IPS-NIHi7 (cell line): ENCODE measurements at regions not wholly inside any gene's neighbourhood (a gene's known extent, or its start where the extent isn't known, plus 50 kb on each side); places are given as distances from the start of the nearest gene placed in this dataset.

Experiments used
- DNase-seq: peaks from one replicate; pipeline ENCODE4 v3.0.0; 2012; ENCODE audit warnings: mixed read lengths; ENCODE audit errors: extremely low spot score

GRCh38 chr6:12422848-12423247 lies 132.7 kb downstream of the EDN1 start:
- DNase-seq, result no peak

GRCh38 chr6:12423832-12424231 lies 133.7 kb downstream of the EDN1 start:
- no peak for DNase-seq

- DNase-seq, result no peak
Observed at GRCh38 chr6:12426121-12426520, 136.0 kb downstream of the EDN1 start.

DNA sequence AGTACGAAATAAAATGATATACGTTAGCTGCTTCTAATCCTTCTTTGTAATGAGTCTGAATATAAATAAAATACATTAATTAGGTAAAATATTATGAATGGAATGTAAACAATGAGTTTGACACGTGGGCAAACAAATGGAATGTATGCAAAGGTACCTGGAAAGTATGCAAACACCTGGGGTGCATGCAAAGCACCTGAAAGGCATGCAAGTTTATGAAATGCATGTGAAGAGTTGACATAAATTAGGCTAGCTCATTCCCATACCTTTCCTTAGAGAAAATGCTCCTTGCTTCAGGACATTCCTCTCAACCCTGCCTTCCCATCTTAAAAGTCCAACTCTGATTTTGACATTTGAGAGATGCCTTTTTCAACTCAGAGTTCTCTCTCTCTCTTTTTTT lies 140.9 kb downstream of the EDN1 start:
- DNase-seq, result no peak

DNA sequence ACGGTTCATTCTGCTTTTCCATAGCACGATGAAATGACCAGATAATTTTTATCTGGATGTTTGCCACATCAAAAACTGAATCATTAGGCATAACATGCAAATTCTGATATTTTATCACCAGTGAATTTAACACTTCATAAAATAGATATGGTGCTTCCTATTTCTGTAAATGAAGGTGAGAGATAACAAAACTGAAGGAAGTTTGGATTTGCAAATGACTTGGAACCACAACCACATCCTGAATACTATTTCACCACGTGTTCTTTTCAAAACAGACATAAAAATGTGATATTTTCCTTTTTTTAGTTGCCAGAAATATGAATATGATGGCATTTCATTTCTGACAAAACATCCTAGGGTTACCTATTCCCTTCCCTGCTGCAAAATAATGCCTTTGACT lies 146.1 kb downstream of the EDN1 start:
- DNase-seq, result no peak

DNA sequence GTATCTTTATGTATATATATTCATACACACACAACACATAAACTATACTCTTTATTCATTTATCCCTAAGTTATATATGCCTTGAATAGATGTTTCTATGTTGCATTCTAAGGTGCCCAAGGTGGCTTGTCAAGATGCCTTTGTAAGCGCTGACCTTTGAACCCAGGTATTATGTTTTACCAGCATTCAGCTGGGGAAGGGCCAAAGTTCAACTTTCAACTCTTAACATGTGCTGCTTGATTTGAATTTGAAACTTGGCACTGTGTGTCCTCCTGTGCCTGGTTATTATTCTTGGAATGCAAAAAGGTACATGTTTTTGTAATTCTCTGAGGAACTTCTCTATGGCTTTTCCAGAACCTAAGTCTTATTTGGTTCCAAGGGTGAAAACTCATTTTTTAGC lies 146.5 kb downstream of the EDN1 start:
- DNase-seq, result no peak

DNA sequence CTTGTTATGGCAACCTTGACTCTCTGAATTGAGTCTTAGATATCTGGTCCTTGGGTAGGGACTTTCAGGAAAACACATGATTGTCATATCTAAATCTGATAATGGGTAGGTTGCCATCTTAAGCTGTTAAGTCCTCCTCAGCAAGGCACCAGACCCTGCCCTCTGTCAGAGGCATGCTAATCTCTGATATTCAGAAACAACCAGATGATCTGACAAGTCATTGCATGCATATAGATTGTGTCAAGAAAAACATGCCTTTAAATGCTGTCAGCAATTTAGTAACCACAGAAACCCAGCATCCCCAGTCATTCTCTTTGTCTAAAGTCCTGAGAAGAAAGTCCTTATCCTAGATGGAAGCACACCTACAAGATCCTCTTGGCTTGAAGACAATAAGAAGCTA lies 149.1 kb downstream of the EDN1 start:
- DNase-seq, result no peak

DNA sequence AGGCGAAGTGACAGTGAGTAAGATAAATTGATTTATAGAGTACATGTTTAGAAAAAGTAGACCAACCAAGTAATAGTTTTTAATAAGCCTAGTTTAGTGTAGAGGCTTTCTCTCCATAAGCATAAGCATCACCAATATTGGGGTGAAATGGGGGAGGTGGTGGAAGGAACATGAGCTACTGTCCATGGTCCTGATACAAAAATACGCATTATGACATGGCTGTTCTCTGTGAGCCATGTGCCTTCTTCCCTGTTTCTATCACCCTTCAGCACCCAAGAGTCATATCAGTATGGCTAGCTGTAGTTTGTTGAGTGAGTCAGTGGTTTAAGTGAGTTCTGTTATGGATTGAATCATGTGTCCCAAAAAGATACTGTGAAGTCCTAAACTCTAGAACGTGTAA lies 150.8 kb downstream of the EDN1 start:
- peak; percentile 22 for DNase-seq

DNA sequence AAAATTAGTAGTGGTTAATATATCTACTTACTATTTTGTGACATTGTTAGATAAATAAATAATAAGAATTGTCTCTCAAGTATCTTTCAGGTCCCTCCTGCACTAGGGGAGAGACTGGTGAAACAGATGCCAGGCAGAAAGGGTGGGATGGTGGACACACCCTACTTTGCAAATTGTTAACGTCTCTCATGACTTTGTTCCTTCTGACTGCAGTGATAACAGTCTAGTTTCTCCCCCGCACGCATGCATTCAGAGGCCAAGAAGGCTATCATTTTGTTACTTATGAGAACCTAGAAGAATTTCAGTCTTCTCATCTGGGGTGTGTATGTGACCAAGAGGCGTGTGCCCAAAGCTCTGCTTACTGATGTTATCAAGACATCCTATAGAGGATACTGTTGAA lies 152.3 kb downstream of the EDN1 start:
- DNase-seq, result no peak

DNA sequence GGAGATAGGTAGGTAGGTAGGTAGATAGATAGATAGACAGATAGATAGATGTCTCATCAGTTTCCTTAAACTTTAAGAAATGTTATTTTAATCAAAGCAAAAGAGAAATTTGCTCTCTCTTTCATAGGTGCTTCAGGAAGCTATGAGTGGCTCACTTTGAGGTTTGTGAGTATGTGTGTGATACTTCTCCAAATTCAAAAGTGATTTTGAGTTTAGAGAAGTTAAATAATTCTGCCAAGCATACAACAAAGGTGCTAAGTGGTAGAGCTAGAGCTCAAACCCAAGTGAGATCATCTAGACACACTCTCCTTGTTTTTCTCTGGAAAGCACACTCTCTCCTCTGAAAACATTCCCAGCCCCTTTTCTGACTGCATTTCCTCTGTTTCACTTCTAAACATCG lies 156.2 kb downstream of the EDN1 start:
- DNase-seq, result no peak

- no peak for DNase-seq
Observed at GRCh38 chr6:12449447-12449846, 159.3 kb downstream of the EDN1 start.

DNA sequence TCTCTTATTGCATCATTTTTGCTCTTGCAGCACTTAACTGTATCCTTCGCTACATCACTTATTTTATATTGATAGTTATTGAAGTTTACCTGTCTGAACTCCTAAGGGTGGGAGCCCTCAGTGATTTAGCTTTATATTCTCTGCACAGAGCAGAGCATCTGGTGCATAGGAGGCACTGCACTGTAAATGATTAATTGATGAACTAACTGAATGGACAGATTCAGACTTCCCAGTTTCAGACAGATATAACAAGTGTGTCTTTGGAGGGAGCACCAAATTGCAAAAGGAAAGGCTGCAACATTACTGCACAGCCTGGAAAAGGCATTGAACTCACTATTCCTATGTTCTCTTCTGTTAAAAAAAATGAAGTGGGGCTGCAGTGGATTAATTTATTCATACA lies 160.3 kb downstream of the EDN1 start:
- no peak for DNase-seq

GRCh38 chr6:12456343-12456742 lies 166.2 kb downstream of the EDN1 start:
- no peak for DNase-seq

- DNase-seq, result no peak
Observed at GRCh38 chr6:12457094-12457493, 166.9 kb downstream of the EDN1 start.

- DNase-seq, result no peak
Observed at GRCh38 chr6:12458558-12458957, 168.4 kb downstream of the EDN1 start.

DNA sequence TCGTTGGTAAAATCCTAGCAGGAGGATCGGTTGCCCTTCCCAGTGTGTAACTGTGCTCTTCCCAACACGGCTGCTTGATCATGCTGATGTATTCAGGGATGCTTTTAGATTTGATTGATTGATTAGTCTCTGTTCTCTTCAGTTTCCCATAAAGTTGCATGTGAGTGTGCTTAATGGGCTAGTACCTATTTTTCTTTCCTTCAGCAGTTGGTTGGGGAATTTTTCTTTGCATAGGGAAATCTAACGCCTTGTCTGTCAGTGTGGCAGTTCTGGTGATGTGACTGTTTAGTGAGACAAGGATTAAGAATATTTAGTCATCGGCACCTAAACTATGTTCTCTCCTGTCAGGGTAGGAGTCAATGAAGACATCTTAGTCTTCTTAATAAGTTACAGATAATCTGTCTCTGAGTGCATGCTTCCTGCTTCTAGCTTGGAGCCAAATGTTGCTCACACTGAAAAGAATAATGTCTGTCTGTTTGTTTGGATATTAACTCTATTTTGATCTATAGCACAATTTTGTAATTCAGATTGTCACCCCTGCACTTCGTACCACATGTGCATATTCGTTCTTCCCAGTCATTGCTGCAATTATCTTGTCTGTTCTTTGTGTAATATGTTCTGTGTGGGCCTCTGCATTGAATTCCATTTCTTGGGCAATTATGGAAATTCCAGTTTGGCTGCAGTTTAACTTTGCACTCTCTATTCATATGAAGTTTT lies 169.9 kb downstream of the EDN1 start:
- no peak for DNase-seq

DNA sequence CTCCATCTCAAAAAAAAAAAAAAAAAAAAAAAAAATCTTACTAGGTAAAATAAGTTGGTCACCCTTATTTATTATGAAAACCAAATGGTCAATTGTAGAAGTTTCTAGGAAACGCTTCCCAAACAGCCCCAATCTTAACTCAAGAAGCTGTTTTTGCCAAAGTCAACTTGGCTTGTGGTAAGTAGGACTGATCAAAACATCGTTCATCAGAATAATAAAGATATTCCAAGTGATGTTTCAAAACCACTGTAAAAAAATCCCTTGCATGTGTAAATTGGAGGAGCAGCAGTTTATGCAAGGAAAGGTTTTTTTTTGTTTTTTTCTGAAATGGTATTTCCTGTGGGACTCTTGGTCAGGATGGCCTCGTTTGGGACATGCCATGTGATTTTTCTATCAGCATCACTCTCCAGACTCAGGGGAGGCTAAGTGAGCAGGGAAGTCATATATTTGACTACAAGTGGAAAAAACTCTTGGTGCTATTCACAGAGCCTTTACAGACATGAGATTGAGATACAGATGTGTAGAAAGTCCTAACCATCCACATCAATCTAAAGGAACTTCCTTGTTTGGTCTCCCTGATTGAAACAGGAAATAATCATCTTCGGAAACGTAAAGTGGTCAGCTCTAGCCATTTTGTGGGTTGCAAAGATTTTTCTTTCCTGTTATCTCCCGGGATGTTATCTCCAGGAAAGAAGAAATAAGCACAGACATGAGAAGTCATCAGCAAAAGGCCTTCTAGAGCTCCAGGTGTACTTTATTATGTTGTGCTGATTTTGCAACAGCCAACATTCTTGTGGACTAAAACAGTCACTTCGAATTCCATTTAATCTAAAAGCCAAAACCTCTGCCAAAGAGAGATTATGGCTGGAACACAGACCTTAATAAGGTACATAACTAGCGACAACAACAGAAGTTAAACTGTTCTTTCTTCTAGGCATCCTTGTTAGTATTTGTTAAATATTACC lies 177.8 kb downstream of the EDN1 start:
- DNase-seq, result no peak

- DNase-seq, result no peak
Observed at GRCh38 chr6:12472601-12473038, 182.5 kb downstream of the EDN1 start.

- DNase-seq, result no peak
Observed at GRCh38 chr6:12473494-12473893, 183.3 kb downstream of the EDN1 start.

DNA sequence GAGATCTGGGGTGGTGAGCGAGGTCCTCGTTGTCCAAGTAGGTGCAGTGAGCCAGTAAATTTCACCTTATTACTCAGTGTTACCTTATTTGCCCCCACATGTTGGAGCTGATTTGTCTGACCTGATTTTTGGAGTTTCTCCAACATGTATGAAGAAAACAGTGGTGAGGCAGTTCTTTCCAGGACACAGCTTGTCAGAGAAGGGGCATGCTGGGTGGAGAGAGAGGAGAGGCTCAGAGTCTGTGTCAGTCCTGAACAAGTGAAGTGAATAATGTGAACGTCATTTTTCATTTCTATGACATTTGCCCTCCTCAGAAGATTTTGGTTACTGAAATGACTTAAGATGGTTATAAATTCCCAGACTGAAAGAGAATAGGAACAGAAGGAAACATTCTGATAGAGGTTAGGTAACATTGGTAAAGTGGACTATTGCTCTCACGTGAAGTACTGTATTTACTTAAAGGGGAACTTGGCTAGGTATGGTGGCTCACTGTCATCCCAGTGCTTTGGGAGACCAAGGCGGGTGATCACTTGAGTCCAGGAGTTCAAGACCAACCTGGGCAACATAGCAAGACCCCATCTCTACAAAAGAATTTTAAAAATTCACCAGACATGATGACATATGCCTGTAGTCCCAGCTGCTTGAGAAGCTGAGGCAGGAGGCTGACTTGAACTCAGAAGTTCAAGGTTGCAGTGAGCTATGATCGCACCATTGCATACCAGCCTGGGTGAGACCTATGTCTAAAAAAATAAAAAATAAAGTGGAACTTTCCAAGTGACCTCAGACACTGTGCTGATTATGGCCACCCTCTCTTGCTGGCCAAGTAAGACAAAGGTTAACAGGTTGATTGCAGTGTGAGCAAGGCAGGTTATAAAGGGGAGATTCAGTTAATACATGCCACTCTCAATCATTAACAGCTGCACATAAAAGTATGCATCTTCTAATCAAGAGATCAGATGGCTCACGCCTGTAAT lies 184.3 kb downstream of the EDN1 start:
- no peak for DNase-seq

GRCh38 chr6:12476484-12476883 lies 186.3 kb downstream of the EDN1 start:
- DNase-seq, result no peak

- DNase-seq, result no peak
Observed at GRCh38 chr6:12477616-12478015, 187.5 kb downstream of the EDN1 start.
